Astrocyte of the cerebellum (primary cell): ENCODE measurements at regions not wholly inside any gene's neighbourhood (a gene's known extent, or its start where the extent isn't known, plus 50 kb on each side); places are given as distances from the start of the nearest gene placed in this dataset.

Experiments
- DNase-seq: peaks from one replicate; pipeline ENCODE4 v3.0.0-alpha.2; 2011; ENCODE audit warnings: low read depth
- H3K4me3 ChIP-seq: 2 replicates; pipeline ENCODE4 v1.5.1; 2011; ENCODE audit warnings: mild to moderate bottlenecking, low read depth, low read length, moderate library complexity
- CTCF ChIP-seq: IDR thresholded peaks from 2 replicates; pipeline ENCODE4 v1.5.1; 2012; ENCODE audit warnings: low read length, low read depth, moderate library complexity, mild to moderate bottlenecking; ENCODE audit errors: missing control alignments
- in situ Hi-C: cut with HindIII; loops from 2 replicates; pipeline ENCODE4 v1.10.0; 2017; ENCODE audit warnings: low sequenced_read_pairs

- no peak for DNase-seq
- no peak overlapping the region for H3K4me3 ChIP-seq
- in situ Hi-C loops: no loop called here
- no peak for TF ChIP-seq CTCF
Measured at GRCh38 chr10:9668411-9668810, 1349.3 kb upstream of the CELF2 start.

GRCh38 chr10:9670911-9671310 is 1346.8 kb upstream of the CELF2 start:
- no peak for TF ChIP-seq CTCF
- DNase-seq: no peak
- in situ Hi-C loops: no loop called here
- no peak overlapping the region for H3K4me3 ChIP-seq

- in situ Hi-C loops: no loop called here
- H3K4me3 ChIP-seq: no peak overlapping the region
- TF ChIP-seq CTCF: no peak
- DNase-seq: no peak
Measured at GRCh38 chr10:9681655-9682054, 1336.0 kb upstream of the CELF2 start.

DNA sequence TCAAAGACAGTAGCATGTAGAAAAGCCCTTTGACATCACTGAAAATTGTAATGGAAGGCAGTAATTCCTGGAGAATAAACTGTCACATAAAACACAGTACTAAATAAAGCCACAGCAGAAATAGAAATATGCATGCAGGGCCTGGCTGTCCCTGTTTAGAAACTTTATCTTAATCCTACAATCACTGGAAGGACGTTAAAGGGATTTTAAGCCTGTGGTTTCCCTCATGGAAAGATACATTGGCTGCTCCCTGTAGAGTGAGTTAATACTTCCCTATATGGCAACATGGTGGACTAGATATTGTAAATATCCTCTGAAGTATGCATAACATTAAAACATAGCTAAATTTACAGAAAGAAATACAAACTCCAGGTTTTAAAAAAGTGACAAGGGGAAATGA is 1334.9 kb upstream of the CELF2 start:
- no peak for TF ChIP-seq CTCF
- DNase-seq: no peak
- H3K4me3 ChIP-seq: no peak overlapping the region
- in situ Hi-C loops: no loop called here

GRCh38 chr10:9684186-9684585 is 1333.5 kb upstream of the CELF2 start:
- TF ChIP-seq CTCF: no peak
- no peak overlapping the region for H3K4me3 ChIP-seq
- no peak for DNase-seq
- in situ Hi-C loops: no loop called here

DNA sequence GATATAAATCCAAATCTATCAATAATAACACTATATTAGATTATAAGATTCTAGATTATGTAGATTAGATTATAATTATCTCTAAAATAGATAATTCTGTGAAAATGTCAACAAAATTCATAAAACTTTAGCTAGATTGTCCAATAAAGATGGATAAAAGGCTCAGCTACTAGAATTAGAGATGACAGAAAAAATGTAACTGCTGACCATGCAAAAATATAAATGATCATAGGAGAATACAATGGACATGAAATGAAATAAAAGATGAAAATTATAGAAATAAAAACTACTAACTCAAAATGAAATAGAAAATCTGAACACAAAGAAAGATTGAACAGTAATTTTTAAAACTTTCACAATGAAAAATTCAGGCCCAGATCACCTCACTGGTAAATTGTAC is 1332.1 kb upstream of the CELF2 start:
- no peak for DNase-seq
- no peak for TF ChIP-seq CTCF
- in situ Hi-C loops: no loop called here
- no peak overlapping the region for H3K4me3 ChIP-seq

DNA sequence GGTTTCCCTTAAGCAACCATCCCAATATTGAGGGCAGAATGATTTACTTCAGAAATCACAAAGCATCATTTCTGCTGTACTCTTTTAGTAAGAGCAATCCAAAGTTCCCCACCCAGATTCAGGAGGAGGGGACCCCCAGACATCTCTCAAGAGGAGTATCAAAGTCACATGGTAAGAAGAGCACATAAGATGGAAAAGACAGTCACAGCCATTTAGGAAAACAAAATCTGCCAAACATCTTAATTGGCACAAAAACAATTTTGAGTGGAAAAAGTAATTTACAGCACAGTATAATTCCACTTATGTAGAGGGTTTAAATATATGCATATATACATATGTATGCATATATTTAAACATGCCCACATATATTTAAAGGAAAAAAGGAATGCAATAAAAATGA is 1329.0 kb upstream of the CELF2 start:
- no peak for DNase-seq
- H3K4me3 ChIP-seq: no peak overlapping the region
- in situ Hi-C loops: no loop called here
- TF ChIP-seq CTCF: no peak
